22Rv1 (cell line): ENCODE measurements at regions not wholly inside any gene's neighbourhood (a gene's known extent, or its start where the extent isn't known, plus 50 kb on each side); places are given as distances from the start of the nearest gene placed in this dataset.

Source experiments
- H3K27ac ChIP-seq: fragments of 450-650 bp; 2 replicates; pipeline ENCODE4 v1.5.1; 2017
- ZFX ChIP-seq: fragments of 450-650 bp; IDR thresholded peaks from 2 replicates; pipeline ENCODE4 v1.6.1; 2017; ENCODE audit warnings: antibody characterized with exemption, borderline replicate concordance
- TF ChIP-seq, protein P1 (sequence below): fragments of 450-650 bp; IDR thresholded peaks from 2 replicates; pipeline ENCODE4 v1.5.1; 2017; ENCODE audit warnings: mild to moderate bottlenecking

DNA sequence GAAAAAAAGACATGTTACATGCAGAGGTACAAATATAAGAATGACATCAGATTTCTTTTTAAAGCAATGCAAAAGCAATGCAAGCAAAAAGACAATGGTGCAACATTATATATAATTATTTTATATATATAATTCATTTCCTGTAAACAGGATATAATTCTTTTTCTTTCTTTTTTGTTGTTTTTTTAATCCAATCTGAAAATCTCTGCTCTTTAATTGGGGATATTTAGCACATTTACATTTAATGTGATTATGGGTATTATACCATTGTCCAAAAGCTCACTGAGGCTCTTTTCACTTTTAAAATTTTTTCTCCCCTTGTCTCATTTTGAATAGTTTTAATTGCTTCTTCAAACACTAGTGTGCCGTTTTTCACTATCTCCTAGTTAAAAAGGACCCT, 148.9 kb downstream of the FGF18 start:
- H3K27ac ChIP-seq, result no peak overlapping the region
- TF ChIP-seq, protein P1, sequence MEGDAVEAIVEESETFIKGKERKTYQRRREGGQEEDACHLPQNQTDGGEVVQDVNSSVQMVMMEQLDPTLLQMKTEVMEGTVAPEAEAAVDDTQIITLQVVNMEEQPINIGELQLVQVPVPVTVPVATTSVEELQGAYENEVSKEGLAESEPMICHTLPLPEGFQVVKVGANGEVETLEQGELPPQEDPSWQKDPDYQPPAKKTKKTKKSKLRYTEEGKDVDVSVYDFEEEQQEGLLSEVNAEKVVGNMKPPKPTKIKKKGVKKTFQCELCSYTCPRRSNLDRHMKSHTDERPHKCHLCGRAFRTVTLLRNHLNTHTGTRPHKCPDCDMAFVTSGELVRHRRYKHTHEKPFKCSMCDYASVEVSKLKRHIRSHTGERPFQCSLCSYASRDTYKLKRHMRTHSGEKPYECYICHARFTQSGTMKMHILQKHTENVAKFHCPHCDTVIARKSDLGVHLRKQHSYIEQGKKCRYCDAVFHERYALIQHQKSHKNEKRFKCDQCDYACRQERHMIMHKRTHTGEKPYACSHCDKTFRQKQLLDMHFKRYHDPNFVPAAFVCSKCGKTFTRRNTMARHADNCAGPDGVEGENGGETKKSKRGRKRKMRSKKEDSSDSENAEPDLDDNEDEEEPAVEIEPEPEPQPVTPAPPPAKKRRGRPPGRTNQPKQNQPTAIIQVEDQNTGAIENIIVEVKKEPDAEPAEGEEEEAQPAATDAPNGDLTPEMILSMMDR, result no peak
- TF ChIP-seq ZFX, result no peak

DNA sequence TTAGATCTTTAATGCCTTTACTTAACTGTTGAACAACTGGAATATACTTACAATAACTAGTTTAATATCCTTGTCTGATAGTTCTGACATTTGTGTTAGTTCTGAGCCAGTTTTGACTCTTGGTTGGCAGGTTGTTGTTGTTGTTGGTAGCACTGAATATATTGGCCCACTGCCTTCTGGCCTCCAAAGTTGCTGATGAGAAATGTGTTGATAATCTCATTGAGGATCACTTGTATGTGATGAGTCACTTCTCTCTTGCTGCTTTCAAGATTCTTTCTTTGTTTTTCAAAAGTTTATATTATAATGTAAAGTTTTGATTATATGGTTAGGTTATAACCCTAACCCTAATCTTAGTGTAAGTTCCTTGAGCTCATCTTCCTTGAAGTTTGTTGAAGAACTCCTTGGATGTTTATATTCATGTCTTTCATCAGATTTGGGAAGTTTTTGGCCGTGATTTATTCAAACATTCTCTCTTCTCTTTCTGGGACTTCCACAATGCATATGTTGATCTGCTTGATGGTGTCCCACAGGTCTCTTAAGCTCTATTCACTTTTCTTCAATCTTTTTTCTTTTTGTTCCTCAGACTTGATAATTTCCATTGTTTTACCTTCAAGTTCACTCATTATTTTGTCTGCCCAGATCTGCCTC, 149.7 kb downstream of the FGF18 start:
- no peak overlapping the region for H3K27ac ChIP-seq
- TF ChIP-seq, protein P1, result no peak
- no peak for TF ChIP-seq ZFX

DNA sequence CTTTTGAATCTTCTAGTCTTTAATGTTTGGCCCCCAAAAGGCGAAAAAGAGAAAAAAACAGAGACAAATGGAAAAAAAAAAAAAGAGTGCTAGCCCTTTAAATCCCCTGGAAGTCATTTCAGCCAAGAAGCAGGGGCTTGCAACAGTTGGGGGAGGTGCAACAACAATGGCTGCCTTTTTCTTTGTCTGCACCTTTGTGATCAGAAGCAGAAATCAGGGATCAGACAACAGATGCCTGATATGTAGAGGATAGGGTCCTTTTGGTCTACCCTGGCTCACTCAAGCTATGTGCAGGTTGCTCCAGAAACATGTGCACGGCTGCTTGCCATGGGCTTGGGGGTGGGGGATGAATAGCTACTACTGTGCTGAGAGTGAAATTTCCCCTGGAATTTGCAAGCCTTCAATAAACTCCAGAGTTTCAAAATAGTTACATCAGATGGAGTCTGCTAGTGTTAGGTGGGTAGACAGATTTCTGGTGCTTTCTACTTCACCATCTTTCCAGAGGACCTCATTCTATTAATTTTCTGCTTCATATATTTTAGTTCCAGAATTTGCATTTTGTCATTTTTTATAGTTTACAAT, 150.9 kb downstream of the FGF18 start:
- TF ChIP-seq, protein P1, result no peak
- no peak for TF ChIP-seq ZFX
- H3K27ac ChIP-seq, result no peak overlapping the region

DNA sequence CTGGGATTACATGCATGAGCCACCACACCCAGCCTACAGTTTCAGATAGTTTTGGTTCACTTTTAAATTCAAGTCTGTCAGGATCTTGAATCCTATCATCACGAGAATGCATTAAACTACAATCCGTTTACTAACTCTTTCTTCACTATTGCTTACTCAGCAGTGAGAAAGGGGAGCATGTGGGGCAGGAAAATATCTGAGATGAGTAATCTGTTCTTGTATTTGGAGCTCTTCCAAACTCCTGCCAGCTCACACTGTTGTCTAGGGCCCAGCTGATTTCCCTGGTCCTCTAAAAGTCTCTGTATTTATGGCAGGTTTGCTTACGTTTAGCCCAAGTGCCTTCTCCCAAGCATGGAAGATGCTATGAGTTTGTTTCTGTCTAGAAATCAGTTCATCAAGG, 152.2 kb downstream of the FGF18 start:
- no peak for TF ChIP-seq ZFX
- TF ChIP-seq, protein P1, result no peak
- no peak overlapping the region for H3K27ac ChIP-seq

DNA sequence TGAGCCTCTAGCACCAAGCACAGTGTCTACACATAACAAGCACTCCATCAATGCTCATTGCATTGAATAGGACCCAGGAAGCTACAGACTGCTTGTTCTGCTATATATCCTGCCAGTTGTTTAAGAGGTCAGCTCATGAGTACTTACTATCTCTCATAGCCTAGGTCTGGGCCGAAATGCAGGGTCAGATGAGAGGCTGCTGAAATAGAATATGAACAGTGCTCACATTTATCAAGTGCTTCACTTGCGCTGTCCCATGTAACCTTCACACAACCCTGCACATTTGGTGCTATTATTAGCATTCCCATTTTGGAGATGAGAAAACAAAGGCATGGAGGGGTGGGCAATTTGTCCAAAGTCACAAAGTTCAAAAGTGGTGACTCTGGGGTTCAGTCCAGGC, 153.6 kb downstream of the FGF18 start:
- H3K27ac ChIP-seq, result no peak overlapping the region
- no peak for TF ChIP-seq ZFX
- TF ChIP-seq, protein P1, result no peak

DNA sequence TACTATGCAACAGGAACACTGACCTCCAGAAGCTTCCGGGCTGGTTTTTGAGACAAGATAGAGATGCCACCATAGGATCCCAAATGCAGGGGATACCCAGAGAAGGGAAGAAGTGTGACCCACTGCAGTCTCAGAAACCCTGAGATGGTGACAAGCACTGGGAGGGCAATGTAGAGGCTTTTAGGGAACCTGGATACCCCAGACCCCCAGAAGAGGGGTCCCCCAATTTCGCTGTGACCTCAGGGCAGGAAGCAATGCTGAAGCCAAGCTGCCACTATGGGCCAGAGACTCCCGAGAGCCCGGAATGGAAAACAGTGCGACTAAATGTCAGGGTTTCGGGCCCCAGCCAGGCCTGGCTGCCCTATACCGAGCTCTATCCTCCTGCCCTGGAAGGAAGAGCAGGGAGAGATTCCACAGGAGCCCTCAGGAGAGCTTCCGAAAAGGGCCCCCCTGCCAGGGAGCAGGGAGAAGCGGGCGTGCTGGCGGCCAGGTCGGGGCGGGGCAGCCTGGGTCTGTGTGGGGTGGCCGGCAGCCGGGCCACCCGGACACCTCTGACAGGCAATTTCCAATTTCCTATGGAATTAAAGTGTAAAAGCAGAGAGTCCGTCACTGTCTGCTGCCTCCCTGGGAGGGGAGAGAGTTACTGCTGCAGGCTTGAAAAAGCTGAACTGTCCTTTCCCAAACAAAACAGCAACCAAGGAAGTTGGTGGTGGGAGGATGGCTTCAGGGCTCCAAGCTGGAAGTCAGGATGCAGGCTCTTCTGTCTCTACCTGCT, 154.2 kb downstream of the FGF18 start:
- TF ChIP-seq ZFX, result no peak
- TF ChIP-seq, protein P1, result no peak
- no peak overlapping the region for H3K27ac ChIP-seq

DNA sequence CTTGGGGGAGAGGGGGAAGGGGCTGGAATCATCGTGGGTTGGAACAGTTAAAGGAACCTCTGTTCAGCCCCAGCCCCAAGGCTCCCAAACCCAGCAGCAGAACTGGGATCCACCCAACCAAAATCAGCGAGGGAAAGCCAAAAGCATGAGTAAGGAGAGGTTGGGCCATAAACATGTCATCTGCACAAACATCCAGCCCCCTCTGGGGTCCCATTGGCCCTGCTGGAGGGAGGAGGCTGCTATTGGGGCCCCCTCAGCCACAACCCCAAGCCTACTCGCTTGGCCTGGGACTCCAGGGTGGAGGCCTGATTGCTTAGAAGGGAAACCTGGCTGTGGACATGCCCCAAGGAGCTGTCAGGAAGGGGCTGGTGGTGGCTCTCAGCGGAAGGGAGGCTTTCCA, 154.9 kb downstream of the FGF18 start:
- H3K27ac ChIP-seq, result no peak overlapping the region
- TF ChIP-seq, protein P1, result no peak
- no peak for TF ChIP-seq ZFX
